ENCODE measurements at regions not wholly inside any gene's neighbourhood (a gene's known extent, or its start where the extent isn't known, plus 50 kb on each side); places are given as distances from the start of the nearest gene placed in this dataset.
A peak's percentile ranks its signal among the peaks of the same experiment; 100 is the strongest.

GRCh38 chr9:13508086-13508485, 228.6 kb upstream of the MPDZ start:
- H3K4me3 ChIP-seq = no peak overlapping the region
- TF ChIP-seq FOXP2 (optimal IDR thresholded peaks at IDR 0.05; ENCODE audit: control extremely low read depth, extremely low read length, insufficient read depth) = no peak
- no peak for TF ChIP-seq POLR2AphosphoS5 (IDR thresholded peaks at IDR 0.05; ENCODE audit: borderline replicate concordance, low read depth, low read length)
- no peak for TF ChIP-seq EZH2 (IDR thresholded peaks at IDR 0.05)
- H3K9me3 ChIP-seq (ENCODE audit: low read depth, low read length) = no peaks in the 10 kb centered on the region
- no peak for DNase-seq (ENCODE audit: low read depth, low spot score)
- H3K27ac ChIP-seq = no peak overlapping the region
- no peak overlapping the region for H3K9ac ChIP-seq (ENCODE audit: insufficient read length)
- no peaks in the 10 kb centered on the region for H3K36me3 ChIP-seq (ENCODE audit: insufficient read depth, low read length)

DNA sequence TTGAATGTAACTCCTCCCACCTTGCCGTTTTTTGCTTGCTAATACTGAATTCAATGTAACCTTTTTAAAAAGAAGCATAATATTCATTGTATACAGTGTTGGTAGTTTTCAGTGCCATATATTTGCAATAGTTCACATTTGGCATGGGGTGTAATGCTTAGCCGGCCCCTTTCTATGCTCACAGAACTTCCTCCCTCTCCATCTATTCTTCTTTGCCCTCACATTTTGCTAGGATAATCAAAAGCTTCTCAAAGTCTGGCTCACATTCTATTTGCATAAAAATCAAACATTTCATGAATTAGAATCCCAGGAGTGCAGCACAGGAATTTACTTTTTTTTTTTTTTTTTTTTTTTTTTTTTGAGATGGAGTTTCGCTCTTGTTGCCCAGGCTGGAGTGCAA, 226.3 kb upstream of the MPDZ start:
- no peak overlapping the region for H3K9ac ChIP-seq (ENCODE audit: insufficient read length)
- H3K4me3 ChIP-seq = no peak overlapping the region
- TF ChIP-seq FOXP2 (optimal IDR thresholded peaks at IDR 0.05; ENCODE audit: control extremely low read depth, extremely low read length, insufficient read depth) = no peak
- TF ChIP-seq POLR2AphosphoS5 (IDR thresholded peaks at IDR 0.05; ENCODE audit: borderline replicate concordance, low read depth, low read length) = no peak
- no peak for TF ChIP-seq EZH2 (IDR thresholded peaks at IDR 0.05)
- H3K9me3 ChIP-seq (ENCODE audit: low read depth, low read length) = no peaks in the 10 kb centered on the region
- DNase-seq (ENCODE audit: low read depth, low spot score) = no peak
- H3K36me3 ChIP-seq (ENCODE audit: insufficient read depth, low read length) = no peaks in the 10 kb centered on the region
- H3K27ac ChIP-seq = no peak overlapping the region

DNA sequence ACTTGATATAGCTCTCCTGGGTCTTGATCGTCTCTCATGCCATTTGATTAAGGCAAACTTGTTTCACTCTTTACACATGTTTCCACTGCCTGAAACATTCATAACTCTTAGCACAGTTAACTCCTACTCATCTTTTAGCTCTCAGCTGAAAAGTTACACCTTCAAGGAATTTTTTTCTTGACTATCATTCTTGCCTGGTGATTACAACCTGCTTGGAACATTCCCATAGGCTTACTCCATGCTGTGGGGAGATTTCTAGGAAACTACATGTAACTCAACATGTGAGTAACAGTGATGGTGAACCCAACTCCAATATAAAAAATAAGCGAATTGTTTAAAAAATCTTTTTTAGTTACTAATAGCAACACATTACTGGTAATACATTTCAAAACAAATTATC, 224.1 kb upstream of the MPDZ start:
- no peaks in the 10 kb centered on the region for H3K36me3 ChIP-seq (ENCODE audit: insufficient read depth, low read length)
- no peak overlapping the region for H3K9ac ChIP-seq (ENCODE audit: insufficient read length)
- no peak for DNase-seq (ENCODE audit: low read depth, low spot score)
- no peaks in the 10 kb centered on the region for H3K9me3 ChIP-seq (ENCODE audit: low read depth, low read length)
- TF ChIP-seq POLR2AphosphoS5 (IDR thresholded peaks at IDR 0.05; ENCODE audit: borderline replicate concordance, low read depth, low read length) (no peak), EZH2 (IDR thresholded peaks at IDR 0.05) (no peak), FOXP2 (optimal IDR thresholded peaks at IDR 0.05; ENCODE audit: control extremely low read depth, extremely low read length, insufficient read depth) (no peak)
- no peak overlapping the region for H3K27ac ChIP-seq
- H3K4me3 ChIP-seq = no peak overlapping the region

GRCh38 chr9:13502484-13502883, 223.0 kb upstream of the MPDZ start:
- TF ChIP-seq FOXP2 (optimal IDR thresholded peaks at IDR 0.05; ENCODE audit: control extremely low read depth, extremely low read length, insufficient read depth) (no peak), POLR2AphosphoS5 (IDR thresholded peaks at IDR 0.05; ENCODE audit: borderline replicate concordance, low read depth, low read length) (no peak), EZH2 (IDR thresholded peaks at IDR 0.05) (no peak)
- Histone ChIP-seq H3K4me3 (no peak overlapping the region), H3K36me3 (ENCODE audit: insufficient read depth, low read length) (no peaks in the 10 kb centered on the region), H3K27ac (no peak overlapping the region), H3K9ac (ENCODE audit: insufficient read length) (no peak overlapping the region), H3K9me3 (ENCODE audit: low read depth, low read length) (no peaks in the 10 kb centered on the region)
- no peak for DNase-seq (ENCODE audit: low read depth, low spot score)

- H3K4me3 ChIP-seq = no peak overlapping the region
- DNase-seq (ENCODE audit: low read depth, low spot score) = no peak
- H3K27ac ChIP-seq = no peak overlapping the region
- no peaks in the 10 kb centered on the region for H3K9me3 ChIP-seq (ENCODE audit: low read depth, low read length)
- H3K36me3 ChIP-seq (ENCODE audit: insufficient read depth, low read length) = no peaks in the 10 kb centered on the region
- no peak overlapping the region for H3K9ac ChIP-seq (ENCODE audit: insufficient read length)
- TF ChIP-seq EZH2 (IDR thresholded peaks at IDR 0.05) = no peak
- no peak for TF ChIP-seq POLR2AphosphoS5 (IDR thresholded peaks at IDR 0.05; ENCODE audit: borderline replicate concordance, low read depth, low read length)
- no peak for TF ChIP-seq FOXP2 (optimal IDR thresholded peaks at IDR 0.05; ENCODE audit: control extremely low read depth, extremely low read length, insufficient read depth)
These were observed 221.5 kb upstream of the MPDZ start for GRCh38 chr9:13501018-13501417.

DNA sequence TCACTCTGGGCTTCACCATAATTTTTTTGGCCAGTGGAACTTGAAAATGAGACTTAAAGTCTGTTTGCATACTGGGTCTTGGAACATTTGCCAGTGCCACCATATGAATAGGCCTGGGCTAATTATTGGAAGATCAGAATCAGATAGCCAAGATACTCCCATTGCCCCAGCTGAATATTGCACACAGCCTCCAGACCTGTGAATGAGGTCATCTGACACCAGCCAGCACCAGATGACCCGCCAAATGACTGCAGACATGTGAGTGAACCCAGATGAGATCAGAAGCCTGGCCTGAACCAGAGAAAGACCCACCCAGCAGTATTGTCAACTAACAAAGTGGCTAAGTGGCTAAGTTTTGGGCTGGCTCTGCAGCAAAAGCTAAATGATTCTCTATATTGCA, 220.5 kb upstream of the MPDZ start:
- Histone ChIP-seq H3K27ac (no peak overlapping the region), H3K4me3 (no peak overlapping the region), H3K36me3 (ENCODE audit: insufficient read depth, low read length) (no peaks in the 10 kb centered on the region), H3K9ac (ENCODE audit: insufficient read length) (no peak overlapping the region), H3K9me3 (ENCODE audit: low read depth, low read length) (no peaks in the 10 kb centered on the region)
- no peak for DNase-seq (ENCODE audit: low read depth, low spot score)
- TF ChIP-seq POLR2AphosphoS5 (IDR thresholded peaks at IDR 0.05; ENCODE audit: borderline replicate concordance, low read depth, low read length) = no peak
- no peak for TF ChIP-seq EZH2 (IDR thresholded peaks at IDR 0.05)
- TF ChIP-seq FOXP2 (optimal IDR thresholded peaks at IDR 0.05; ENCODE audit: control extremely low read depth, extremely low read length, insufficient read depth) = no peak

GRCh38 chr9:13493697-13494096, 214.2 kb upstream of the MPDZ start:
- H3K4me3 ChIP-seq = no peak overlapping the region
- TF ChIP-seq FOXP2 (optimal IDR thresholded peaks at IDR 0.05; ENCODE audit: control extremely low read depth, extremely low read length, insufficient read depth) (no peak), POLR2AphosphoS5 (IDR thresholded peaks at IDR 0.05; ENCODE audit: borderline replicate concordance, low read depth, low read length) (no peak), EZH2 (IDR thresholded peaks at IDR 0.05) (no peak)
- DNase-seq (ENCODE audit: low read depth, low spot score) = no peak
- no peak overlapping the region for H3K27ac ChIP-seq
- no peaks in the 10 kb centered on the region for H3K36me3 ChIP-seq (ENCODE audit: insufficient read depth, low read length)
- no peaks in the 10 kb centered on the region for H3K9me3 ChIP-seq (ENCODE audit: low read depth, low read length)
- H3K9ac ChIP-seq (ENCODE audit: insufficient read length) = no peak overlapping the region

DNA sequence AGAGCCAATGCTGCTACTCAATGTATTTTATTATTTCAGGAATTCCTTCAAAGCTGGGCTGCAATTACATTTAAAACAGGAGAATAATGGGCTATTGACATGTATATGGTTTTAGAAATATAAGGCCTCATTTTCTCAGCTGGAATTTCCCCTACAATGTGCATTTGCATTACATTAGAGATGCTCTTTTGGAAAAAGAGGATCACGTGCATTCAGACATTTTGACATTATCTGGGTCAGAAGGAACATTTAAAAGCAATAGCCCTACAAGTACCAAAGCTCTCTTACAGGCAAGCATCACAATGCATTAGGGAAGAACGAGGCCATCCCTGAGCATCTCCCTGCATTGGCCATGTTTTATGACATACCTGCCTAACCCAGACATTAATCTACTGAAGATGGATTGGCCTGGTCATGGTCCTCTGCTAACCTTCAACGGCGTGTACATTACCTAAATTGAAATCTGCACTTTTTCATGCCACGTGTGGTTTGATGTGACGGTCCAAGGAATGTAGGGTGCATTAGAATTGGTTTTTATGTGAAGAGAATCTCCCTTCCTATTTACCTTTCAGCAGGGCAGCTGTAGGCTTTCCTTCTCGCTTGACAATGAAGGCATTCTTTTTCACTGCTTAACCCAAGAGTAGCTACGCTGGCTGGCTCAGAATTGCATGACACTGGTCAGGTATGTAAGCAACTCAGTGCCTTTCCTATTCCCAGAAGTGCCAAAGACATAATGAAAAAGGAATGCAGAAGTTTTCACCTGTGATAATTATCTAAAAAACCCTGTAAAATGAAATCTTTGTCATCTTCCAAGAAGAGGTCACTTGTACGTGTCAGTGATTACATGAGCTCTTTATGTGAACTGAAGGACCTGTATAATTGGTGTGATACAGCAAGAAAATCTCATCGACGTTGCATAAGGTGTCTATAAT, 212.3 kb upstream of the MPDZ start:
- Histone ChIP-seq H3K9me3 (ENCODE audit: low read depth, low read length) (no peaks in the 10 kb centered on the region), H3K4me3 (no peak overlapping the region), H3K36me3 (ENCODE audit: insufficient read depth, low read length) (no peaks in the 10 kb centered on the region), H3K9ac (ENCODE audit: insufficient read length) (no peak overlapping the region), H3K27ac (no peak overlapping the region)
- TF ChIP-seq EZH2 (IDR thresholded peaks at IDR 0.05) (no peak), POLR2AphosphoS5 (IDR thresholded peaks at IDR 0.05; ENCODE audit: borderline replicate concordance, low read depth, low read length) (no peak), FOXP2 (optimal IDR thresholded peaks at IDR 0.05; ENCODE audit: control extremely low read depth, extremely low read length, insufficient read depth) (no peak)
- peak; percentile 14 for DNase-seq (ENCODE audit: low read depth, low spot score)

Measured in SK-N-MC (cell line).